GM20431 (cell line): ENCODE measurements at regions not wholly inside any gene's neighbourhood (a gene's known extent, or its start where the extent isn't known, plus 50 kb on each side); places are given as distances from the start of the nearest gene placed in this dataset.
"Not testable (repeated sequence)": the region's sequence is repeated elsewhere in the genome, so short reads cannot be mapped to it uniquely, and the experiment has no call there.

Experiments
- in situ Hi-C: fragments of 300-500 bp; cut with MseI, MboI; formaldehyde crosslinking; loops from one replicate; pipeline ENCODE4 v1.15.0; 2020; ENCODE audit warnings: low sequenced_read_pairs; ENCODE audit not compliant: unreplicated experiment

DNA sequence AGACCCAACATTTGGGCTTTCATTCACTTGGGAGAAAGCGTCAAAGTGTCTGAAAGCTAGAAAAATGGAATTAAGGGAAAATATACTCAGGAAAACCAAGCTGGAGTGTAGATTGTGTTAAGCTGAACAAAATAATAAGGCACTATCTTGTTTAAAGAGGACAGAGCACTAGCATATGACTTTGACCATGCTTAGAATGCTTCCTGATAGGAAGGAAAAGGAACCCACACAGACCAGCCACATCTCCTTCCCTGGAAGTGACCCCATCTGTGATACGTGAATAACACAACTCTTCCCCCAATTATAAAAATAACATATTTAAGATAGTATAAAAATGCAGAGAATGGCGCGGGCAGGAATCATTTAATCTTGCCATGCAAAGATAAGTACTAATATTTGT, 94.7 kb upstream of the BCL2L14 start:
- in situ Hi-C loops = no loop called here

DNA sequence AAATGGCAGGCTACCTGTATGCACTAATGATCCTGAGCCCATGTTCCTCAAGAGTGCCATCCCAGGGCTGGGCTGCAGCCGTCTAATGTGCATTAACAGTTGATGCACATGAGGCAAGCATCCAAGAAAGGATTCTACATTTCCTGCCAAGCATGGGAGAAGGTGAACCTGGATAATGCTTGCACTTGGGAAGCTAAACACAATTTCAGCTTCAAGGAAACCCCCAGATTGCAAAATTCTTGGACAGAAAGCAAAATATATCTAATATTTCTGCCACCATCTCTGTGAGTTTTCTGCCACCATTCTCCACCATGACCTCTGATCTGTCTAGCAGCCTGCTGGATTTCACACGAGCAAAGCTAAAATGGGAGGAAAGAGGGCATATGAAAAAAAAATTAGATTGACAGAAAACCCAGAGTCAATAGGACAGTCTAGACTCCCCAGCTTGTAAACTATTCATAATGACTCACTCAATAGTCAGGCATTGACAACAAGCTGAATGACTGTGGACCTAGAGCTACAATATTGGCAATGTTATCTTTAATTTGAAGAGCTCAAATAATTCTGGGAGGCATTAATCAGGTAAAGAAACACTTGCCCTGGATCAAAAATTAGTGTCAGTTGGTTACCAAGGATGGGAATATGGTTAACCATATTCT, 91.9 kb upstream of the BCL2L14 start:
- in situ Hi-C loops = no loop called here

DNA sequence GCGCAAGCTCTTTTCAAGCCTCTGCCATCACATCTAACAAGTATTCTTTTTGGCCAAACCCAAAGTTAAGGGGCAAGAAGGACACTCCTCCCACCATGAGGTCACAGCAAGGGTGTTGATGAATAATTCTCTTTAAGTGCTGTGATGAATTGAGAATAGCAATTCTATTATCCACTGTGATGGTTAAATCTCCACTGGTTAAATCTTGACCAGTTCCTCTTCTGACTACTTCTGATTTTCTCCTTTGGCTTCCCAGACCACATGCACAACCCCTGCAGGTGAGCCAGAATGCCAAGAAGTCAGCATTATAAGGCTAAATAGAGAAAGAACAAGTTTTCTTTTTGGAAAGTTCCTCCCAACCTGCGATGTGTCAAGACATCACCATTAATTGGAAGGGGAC, 90.6 kb upstream of the BCL2L14 start:
- in situ Hi-C loops = no loop called here

DNA sequence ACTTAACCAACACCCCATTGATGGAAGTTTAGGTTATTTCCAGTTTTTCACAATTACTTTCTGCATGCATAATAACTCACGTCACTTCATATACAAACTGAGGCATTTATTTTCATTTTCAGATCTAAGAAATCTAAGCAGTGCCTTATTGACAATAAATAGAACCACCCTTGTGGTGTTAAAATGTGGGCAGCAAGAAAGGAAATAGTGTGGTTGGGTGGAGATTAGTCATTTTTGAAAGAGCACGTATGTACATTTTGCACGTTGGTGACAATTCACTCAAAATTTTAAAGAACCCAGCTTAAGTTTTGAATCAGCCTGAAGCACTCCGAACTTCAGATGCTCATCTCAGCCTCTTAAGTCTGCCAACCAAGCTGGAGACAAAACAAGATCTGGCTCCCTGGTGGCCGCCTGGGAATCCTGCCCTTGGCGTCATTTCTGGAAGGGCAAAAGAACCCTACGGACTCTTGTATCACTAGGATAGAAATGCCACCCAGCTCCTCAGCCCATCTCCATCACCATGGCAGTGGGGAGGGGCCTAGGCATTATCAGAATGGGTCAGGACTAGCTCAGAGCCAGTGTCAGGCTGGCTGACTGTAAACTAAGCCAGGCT, 89.5 kb upstream of the BCL2L14 start:
- in situ Hi-C loops = no loop called here

DNA sequence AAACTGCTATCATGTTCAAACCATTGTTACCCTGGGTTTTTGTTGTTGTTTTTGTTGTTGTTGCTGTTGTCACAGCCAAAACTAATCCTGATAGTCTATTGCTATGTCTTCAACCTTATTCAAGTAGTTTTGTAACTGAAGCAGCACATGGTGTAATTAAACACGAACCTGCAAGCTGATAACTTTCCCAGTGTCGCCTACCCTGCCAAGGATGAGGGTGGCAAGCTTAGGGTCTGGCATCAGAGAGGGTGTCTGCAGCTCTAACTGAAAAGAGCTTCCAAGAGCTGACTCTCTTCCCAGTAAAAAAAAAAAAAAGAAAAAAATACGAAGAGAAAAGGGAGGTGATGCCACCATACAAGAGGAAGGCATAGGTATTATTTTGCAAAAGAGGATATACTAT, 86.3 kb upstream of the BCL2L14 start:
- in situ Hi-C loops = no loop called here

DNA sequence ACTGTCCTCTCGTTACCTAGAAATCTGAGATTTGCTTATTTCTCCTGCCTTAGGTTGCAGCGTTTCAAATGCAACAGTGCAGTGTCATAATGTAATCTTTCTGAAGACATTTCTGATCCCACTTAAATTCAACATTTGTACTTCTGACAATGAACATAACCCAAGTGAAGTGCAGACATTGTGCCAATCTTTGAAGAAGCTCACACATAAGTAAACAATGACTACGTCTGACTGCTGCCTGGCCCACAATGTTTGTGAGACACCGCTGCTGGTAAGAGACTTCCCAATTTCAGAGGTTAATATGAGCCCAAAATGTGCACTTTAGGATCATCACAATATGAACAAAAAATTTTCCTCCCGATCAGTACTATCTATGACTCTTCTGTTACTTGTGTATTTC, 84.6 kb upstream of the BCL2L14 start:
- in situ Hi-C loops = no loop called here

DNA sequence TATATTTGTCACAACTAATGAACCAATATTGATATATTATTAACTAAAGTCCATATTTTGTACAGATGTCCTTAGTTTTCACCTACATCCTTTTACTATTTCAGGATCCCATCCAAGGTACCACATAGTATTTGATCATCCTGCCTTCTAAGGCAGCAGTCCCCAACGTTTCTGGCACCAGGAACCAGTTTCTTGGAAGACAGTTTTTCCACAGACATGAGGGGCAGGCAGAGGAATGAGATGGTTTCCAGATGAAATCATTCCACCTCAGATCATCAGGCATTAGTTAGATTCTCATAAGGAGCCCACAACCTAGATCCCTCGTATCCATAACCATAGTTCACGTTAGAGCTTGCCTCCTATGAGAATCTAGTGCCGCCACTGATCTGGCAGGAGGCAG, 82.8 kb upstream of the BCL2L14 start:
- in situ Hi-C loops = no loop called here

DNA sequence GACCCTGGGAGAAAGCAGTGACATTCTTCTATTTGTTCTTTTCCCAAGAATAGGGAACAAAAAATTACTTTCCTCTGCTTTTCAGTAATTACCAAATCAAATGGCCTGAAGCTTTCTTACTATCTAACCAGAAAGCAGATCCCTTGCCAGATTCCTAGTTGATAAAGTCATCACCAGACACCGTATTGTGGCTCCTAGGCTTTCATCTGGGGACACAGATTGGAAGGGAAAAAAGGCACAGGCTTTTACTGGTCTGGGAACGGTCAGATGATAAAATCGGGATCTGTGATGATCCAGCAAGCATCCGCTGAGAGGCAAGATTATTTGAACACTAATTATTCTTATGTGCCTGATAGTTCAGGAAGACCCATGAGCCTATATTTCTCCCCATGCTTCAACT, 79.1 kb upstream of the BCL2L14 start:
- in situ Hi-C loops = no loop called here

DNA sequence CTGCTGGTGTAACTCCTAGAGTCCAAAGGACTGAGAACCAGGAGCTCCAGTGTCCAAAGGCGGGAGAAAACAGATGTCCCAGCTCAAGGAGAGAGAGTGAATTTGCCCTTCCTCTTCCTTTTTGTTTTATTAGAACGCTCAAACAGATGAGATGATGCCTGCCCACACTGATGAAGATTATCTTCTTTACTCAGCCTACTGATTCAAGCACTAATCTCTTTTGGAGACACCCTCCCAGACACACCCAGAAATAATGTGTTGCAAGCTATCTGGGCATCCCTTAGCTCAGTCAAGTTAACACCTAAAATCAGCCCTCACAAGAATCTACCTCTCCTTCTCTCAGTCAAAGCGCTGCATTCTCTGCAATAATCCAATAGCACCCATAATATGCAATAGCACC, 78.2 kb upstream of the BCL2L14 start:
- in situ Hi-C loops = no loop called here

DNA sequence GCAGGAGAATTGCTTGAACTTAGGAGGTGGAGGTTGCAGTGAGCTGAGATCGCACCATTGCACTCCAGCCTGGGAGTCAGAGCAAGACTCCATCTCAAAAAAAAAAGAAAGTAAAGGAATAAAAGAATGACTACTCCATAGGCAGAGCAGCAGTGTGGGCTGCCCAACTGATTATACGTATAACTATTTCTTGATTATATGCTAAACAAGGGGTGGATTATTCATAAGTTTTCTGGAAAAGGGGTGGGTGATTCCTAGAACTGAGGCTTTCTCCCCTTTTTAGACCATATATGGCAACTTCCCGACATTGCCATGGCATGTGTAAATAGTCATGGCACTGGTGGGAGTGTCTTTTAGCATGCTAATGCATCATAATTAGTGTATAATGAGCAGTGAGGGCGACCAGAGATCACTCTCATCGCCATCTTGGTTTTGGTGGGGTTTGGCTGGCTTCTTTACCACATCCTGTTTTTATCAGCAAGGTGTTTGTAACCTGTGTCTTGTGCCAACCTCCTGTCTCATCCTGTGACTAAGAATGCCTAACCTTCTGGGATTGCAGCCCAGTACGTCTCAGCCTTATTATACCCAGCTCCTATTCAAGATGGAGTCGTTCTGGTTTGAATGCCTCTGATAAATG, 72.3 kb upstream of the BCL2L14 start:
- in situ Hi-C loops = not testable (repeated sequence)

DNA sequence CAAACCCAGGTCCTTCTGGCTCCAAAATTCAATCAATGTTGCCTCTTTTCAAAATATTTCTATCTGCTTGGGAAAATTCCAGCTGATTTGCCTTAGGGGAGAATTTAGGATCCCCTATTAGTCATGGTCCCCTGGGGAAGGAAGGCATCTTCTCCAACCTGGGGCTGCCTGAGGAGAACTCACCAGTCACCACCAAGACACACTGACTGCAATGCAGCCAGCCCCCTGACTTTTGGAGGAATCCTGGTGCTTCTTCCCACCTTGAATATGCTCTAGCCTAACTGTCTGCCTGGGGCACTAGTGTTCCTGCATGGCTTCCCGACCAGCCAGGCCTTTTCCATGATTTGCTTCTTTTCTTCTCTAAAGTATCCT, 71.8 kb upstream of the BCL2L14 start:
- in situ Hi-C loops = no loop called here

DNA sequence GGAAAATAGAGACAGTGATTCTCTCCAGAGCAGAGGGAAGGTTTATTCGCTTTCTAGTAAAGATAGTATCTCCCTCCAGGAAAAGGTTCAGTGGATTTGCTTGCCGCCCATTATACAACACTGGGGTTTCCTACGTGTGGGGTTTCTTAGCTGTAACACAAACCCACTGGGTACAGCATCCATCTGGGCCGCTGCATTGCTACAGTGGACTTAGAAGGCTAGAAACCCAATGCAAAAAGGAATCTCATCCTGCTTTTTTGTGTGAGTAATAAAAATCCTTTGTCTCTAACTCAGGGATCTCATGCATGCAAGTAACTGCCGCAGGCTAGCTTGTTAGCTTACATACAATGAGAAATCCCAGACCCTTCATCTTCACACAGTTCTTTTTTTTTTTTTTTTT, 67.1 kb upstream of the BCL2L14 start:
- in situ Hi-C loops = loop anchor here (25.0 kb wide), 1 partner anchor 241 kb away; no protein-coding TSS in a partner anchor

DNA sequence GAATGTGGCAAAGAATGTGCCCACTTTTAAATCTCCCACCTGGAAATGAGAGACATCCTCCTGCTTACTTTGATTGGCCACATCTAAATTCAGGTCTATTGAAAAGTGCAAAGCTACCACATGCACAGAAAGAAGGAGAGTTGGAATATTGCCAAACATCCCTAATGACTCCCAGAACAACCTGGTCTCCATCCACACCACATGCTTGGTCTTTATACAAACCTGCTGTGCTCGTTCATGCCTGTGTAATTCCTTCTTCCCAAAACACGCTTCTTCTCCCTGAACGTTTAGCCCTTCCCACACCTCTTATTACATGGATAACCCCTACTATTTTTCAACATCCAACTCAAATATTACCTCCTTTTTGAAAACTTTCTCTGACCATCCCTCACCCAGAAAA, 66.2 kb upstream of the BCL2L14 start:
- in situ Hi-C loops = loop anchor here (25.0 kb wide), 1 partner anchor 242 kb away; no protein-coding TSS in a partner anchor

DNA sequence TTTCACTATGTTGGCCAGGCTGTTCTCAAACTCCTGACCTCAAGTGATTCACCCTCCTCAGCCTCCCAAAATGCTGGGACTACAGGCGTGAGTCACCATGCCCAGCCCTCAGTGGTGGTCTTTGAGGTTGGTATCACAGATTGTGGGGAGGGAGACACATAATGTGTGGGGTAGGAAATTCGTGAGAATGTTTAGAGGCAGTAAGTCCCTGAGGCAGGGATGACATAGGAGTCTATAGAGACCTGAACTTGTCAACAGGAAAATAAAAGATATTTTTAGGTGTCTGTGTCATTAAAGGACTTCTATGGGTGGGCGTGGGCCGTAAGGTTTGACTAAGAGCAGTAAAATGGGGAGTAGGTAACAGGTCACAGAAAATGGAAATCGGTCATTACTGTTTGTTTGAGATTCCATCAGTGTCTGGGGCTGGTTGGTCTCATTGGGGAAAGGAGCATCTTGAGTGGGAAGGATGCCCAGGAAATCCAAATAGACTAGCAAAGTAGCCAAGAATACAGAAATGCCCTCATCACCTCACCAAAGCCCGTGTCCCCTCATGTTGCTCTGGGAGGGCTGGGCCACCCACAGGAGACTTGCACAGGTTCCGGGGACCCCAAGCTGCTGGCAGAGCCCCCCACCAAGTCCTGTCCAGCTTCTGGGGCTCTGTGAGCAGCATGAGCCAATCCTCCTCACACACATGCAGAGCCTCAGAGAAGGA, 63.6 kb upstream of the BCL2L14 start:
- in situ Hi-C loops = loop anchor here (25.0 kb wide), 1 partner anchor 245 kb away; no protein-coding TSS in a partner anchor

DNA sequence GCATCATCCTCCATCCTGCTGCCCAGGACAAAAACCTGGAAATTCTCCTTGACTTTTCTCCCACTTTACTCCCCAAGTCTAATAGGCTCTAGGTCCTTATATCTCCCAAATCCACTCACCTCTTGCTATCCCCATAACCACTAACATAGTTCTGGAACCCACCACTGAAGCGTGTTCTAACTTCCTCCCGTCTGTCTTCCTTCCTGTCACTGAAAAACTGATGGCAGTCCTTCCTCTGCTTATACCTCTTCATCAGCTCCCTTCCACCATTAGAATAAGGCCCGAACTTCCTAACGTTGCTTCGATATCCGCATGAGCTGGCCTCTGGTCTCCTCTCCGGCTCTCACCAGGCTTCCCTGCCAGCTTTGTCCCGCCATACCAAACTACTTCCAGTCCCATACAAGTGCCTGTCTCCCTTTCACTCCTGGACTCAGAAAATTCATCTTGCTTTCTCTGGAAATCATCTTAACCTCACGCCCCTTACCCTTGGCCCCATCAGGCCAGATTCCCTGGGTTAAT, 63.0 kb upstream of the BCL2L14 start:
- in situ Hi-C loops = loop anchor here (25.0 kb wide), 1 partner anchor 245 kb away; no protein-coding TSS in a partner anchor

DNA sequence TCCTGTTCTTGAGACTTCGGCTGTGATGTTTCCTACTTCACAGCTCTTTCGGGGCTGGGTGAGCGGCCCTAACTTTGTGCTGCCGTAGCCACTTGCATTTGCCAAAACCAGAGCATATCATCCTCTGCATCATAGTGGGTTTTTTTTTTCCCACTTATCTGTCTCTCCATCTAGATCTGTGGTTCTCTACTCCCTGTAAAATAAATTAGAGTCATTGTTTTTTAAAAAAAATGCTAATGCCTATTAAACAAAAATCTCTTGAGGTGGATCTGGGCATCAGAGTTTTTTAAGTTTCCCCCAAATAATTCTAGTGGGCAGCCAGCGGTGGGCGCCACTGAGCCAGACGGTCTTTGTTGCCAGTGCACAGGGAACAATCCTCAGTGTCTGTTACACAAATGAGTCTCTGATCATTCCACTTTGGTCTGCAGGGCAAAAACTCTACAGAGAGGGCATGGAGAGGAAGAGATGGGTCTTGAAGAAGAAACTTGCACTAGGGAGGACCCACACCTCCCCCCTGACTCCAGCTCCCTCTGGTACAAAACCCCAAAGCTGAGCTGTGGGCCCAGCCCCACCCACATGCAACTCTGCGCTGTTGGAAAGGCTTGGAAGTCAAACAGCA, 62.4 kb upstream of the BCL2L14 start:
- in situ Hi-C loops = loop anchor here (25.0 kb wide), 1 partner anchor 246 kb away; no protein-coding TSS in a partner anchor

DNA sequence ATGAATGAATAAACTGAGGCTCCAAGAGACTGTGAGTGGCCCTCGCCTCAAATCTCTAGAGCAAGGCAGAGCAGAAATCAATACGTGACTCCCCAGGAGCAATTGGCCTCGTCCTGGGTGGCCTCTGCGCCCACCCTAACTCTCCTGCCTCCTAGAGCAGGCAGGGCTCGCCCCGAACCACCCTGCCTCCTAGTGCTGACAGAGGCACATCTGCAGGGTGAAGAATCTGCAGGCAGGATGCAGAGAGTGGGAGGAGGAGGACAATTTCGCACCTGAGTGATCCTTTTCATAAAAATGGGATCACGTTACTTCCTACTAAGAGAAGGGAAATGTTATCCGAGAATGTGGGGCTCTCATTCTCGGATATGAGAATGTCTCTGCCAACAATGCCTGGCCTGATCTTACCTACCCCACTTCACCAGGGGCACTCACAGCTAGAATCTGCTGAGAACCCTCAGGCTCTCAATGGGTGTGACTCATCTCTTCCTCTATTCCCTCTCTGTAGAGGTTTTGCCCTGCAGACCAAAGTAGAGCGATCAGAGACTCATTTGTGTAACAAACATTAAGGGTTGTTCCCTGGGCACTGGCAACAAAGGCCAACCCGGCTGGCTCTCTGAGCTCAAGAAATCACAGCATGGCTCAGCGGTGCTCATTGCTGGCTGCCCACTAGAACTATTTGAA, 61.7 kb upstream of the BCL2L14 start:
- in situ Hi-C loops = loop anchor here (25.0 kb wide), 1 partner anchor 247 kb away; no protein-coding TSS in a partner anchor

DNA sequence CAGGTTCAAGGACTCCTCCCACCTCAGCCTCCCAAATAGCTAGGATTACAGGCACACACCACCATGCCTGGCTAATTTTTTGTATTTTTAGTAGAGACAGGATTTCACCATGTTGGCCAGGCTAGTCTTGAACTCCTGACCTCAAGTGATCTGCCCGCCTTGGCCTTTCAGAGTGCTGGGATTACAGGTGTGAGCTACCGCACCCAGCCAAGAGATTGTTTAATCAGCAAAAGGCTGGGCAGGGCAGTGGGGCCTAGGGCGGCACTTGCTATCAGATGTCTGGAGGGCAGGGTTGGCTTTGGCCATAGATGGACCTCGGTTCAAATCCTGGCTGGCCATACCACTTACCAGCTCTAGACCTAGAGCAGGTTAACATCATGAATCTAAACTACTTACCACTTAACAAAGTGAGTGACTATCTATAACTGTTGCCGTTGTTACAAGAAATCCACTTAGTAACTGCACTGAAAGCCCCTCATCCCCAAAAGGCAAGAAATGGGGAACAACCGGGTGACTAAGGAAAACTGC, 60.9 kb upstream of the BCL2L14 start:
- in situ Hi-C loops = loop anchor here (25.0 kb wide), 1 partner anchor 248 kb away; no protein-coding TSS in a partner anchor
